ENCODE measurements at regions not wholly inside any gene's neighbourhood (a gene's known extent, or its start where the extent isn't known, plus 50 kb on each side); places are given as distances from the start of the nearest gene placed in this dataset.

- ATAC-seq: no peak
- Mint-ChIP-seq H3K4me1 (peaks cover 5% of the 10 kb centered on the region), H3K27ac (no peak overlapping the region), H3K36me3 (ENCODE audit: low read depth) (peaks cover 2% of the 10 kb centered on the region), H3K4me3 (no peak overlapping the region), H3K27me3 (peaks cover 67% of the 10 kb centered on the region)
- DNase-seq: no peak
- no peaks in the 10 kb centered on the region for H3K9me3 ChIP-seq (ENCODE audit: control insufficient read depth, low read length, poor library complexity, severe bottlenecking)
These were observed 159.4 kb downstream of the CD8B2 start for GRCh38 chr2:106646605-106647004.

- peaks cover 2% of the 10 kb centered on the region for H3K36me3 Mint-ChIP-seq (ENCODE audit: low read depth)
- no peaks in the 10 kb centered on the region for H3K9me3 ChIP-seq (ENCODE audit: control insufficient read depth, low read length, poor library complexity, severe bottlenecking)
- H3K27ac Mint-ChIP-seq: no peak overlapping the region
- no peak for DNase-seq
- H3K4me1 Mint-ChIP-seq: peaks cover 2% of the 10 kb centered on the region
- H3K4me3 Mint-ChIP-seq: no peak overlapping the region
- no peak for ATAC-seq
- peaks cover 83% of the 10 kb centered on the region for H3K27me3 Mint-ChIP-seq
These were observed 162.1 kb downstream of the CD8B2 start for GRCh38 chr2:106649306-106649705.

GRCh38 chr2:106653465-106653864 lies 166.3 kb downstream of the CD8B2 start:
- Mint-ChIP-seq H3K4me1 (no peaks in the 10 kb centered on the region), H3K27me3 (peaks cover 48% of the 10 kb centered on the region), H3K36me3 (ENCODE audit: low read depth) (peaks cover 2% of the 10 kb centered on the region), H3K27ac (no peak overlapping the region), H3K4me3 (no peak overlapping the region)
- DNase-seq: no peak
- H3K9me3 ChIP-seq (ENCODE audit: control insufficient read depth, low read length, poor library complexity, severe bottlenecking): no peaks in the 10 kb centered on the region
- no peak for ATAC-seq

GRCh38 chr2:106658616-106659015 lies 171.5 kb downstream of the CD8B2 start:
- peaks cover 1% of the 10 kb centered on the region for H3K27me3 Mint-ChIP-seq
- no peak for ATAC-seq
- no peak for DNase-seq
- H3K36me3 Mint-ChIP-seq (ENCODE audit: low read depth): no peaks in the 10 kb centered on the region
- H3K27ac Mint-ChIP-seq: no peak overlapping the region
- no peak overlapping the region for H3K4me3 Mint-ChIP-seq
- H3K9me3 ChIP-seq (ENCODE audit: control insufficient read depth, low read length, poor library complexity, severe bottlenecking): no peaks in the 10 kb centered on the region
- no peaks in the 10 kb centered on the region for H3K4me1 Mint-ChIP-seq

GRCh38 chr2:106664669-106665068 lies 177.5 kb downstream of the CD8B2 start:
- H3K4me3 Mint-ChIP-seq: no peak overlapping the region
- H3K36me3 Mint-ChIP-seq (ENCODE audit: low read depth): no peaks in the 10 kb centered on the region
- no peak for DNase-seq
- no peaks in the 10 kb centered on the region for H3K4me1 Mint-ChIP-seq
- no peaks in the 10 kb centered on the region for H3K9me3 ChIP-seq (ENCODE audit: control insufficient read depth, low read length, poor library complexity, severe bottlenecking)
- no peaks in the 10 kb centered on the region for H3K27me3 Mint-ChIP-seq
- no peak for ATAC-seq
- H3K27ac Mint-ChIP-seq: no peak overlapping the region

GRCh38 chr2:106667478-106668070 lies 180.4 kb downstream of the CD8B2 start:
- no peaks in the 10 kb centered on the region for H3K9me3 ChIP-seq (ENCODE audit: control insufficient read depth, low read length, poor library complexity, severe bottlenecking)
- H3K27me3 Mint-ChIP-seq: no peaks in the 10 kb centered on the region
- H3K36me3 Mint-ChIP-seq (ENCODE audit: low read depth): no peaks in the 10 kb centered on the region
- no peak overlapping the region for H3K27ac Mint-ChIP-seq
- H3K4me3 Mint-ChIP-seq: no peak overlapping the region
- no peak for DNase-seq
- ATAC-seq: no peak
- H3K4me1 Mint-ChIP-seq: no peaks in the 10 kb centered on the region

GRCh38 chr2:106685180-106685897 lies 198.2 kb downstream of the CD8B2 start:
- H3K9me3 ChIP-seq (ENCODE audit: control insufficient read depth, low read length, poor library complexity, severe bottlenecking): peaks cover 5% of the 10 kb centered on the region
- no peak overlapping the region for H3K4me3 Mint-ChIP-seq
- no peaks in the 10 kb centered on the region for H3K27me3 Mint-ChIP-seq
- no peak overlapping the region for H3K27ac Mint-ChIP-seq
- no peak for ATAC-seq
- no peaks in the 10 kb centered on the region for H3K4me1 Mint-ChIP-seq
- no peaks in the 10 kb centered on the region for H3K36me3 Mint-ChIP-seq (ENCODE audit: low read depth)
- DNase-seq: no peak

GRCh38 chr2:106686814-106687213 lies 199.2 kb downstream of the ST6GAL2 start:
- Mint-ChIP-seq H3K4me3 (no peak overlapping the region), H3K4me1 (no peaks in the 10 kb centered on the region)
- ATAC-seq: no peak

GRCh38 chr2:106694964-106695470 lies 190.9 kb downstream of the ST6GAL2 start:
- ATAC-seq (no peak), DNase-seq (no peak)
- Mint-ChIP-seq H3K27me3 (peaks cover 17% of the 10 kb centered on the region), H3K36me3 (ENCODE audit: low read depth) (no peaks in the 10 kb centered on the region), H3K27ac (no peak overlapping the region), H3K4me3 (no peak overlapping the region), H3K4me1 (no peaks in the 10 kb centered on the region)
- H3K9me3 ChIP-seq (ENCODE audit: control insufficient read depth, low read length, poor library complexity, severe bottlenecking): no peaks in the 10 kb centered on the region

More at GRCh38 chr2:106686814-106687213, 199.2 kb downstream of the ST6GAL2 start:
- Mint-ChIP-seq H3K27ac (no peak overlapping the region), H3K27me3 (no peaks in the 10 kb centered on the region), H3K36me3 (ENCODE audit: low read depth) (no peaks in the 10 kb centered on the region)
- H3K9me3 ChIP-seq (ENCODE audit: control insufficient read depth, low read length, poor library complexity, severe bottlenecking): peaks cover 5% of the 10 kb centered on the region
- no peak for DNase-seq

- ATAC-seq (no peak), DNase-seq (no peak)
- H3K4me3 Mint-ChIP-seq: no peak overlapping the region
- H3K4me1 Mint-ChIP-seq: no peaks in the 10 kb centered on the region
- H3K9me3 ChIP-seq (ENCODE audit: control insufficient read depth, low read length, poor library complexity, severe bottlenecking): no peaks in the 10 kb centered on the region
- H3K27ac Mint-ChIP-seq: no peak overlapping the region
- peaks cover 22% of the 10 kb centered on the region for H3K27me3 Mint-ChIP-seq
- no peaks in the 10 kb centered on the region for H3K36me3 Mint-ChIP-seq (ENCODE audit: low read depth)
These were observed 190.0 kb downstream of the ST6GAL2 start for GRCh38 chr2:106695919-106696318.

- Mint-ChIP-seq H3K27me3 (peaks cover 31% of the 10 kb centered on the region), H3K27ac (no peak overlapping the region), H3K4me3 (no peak overlapping the region), H3K36me3 (ENCODE audit: low read depth) (no peaks in the 10 kb centered on the region), H3K4me1 (no peaks in the 10 kb centered on the region)
- no peak for DNase-seq
- ATAC-seq: no peak
- no peaks in the 10 kb centered on the region for H3K9me3 ChIP-seq (ENCODE audit: control insufficient read depth, low read length, poor library complexity, severe bottlenecking)
These were observed 185.4 kb downstream of the ST6GAL2 start for GRCh38 chr2:106700616-106701015.

- H3K27me3 Mint-ChIP-seq: peaks cover 29% of the 10 kb centered on the region
- H3K27ac Mint-ChIP-seq: no peak overlapping the region
- H3K4me1 Mint-ChIP-seq: no peaks in the 10 kb centered on the region
- no peak for DNase-seq
- ATAC-seq: no peak
- H3K4me3 Mint-ChIP-seq: no peak overlapping the region
- H3K9me3 ChIP-seq (ENCODE audit: control insufficient read depth, low read length, poor library complexity, severe bottlenecking): no peaks in the 10 kb centered on the region
- H3K36me3 Mint-ChIP-seq (ENCODE audit: low read depth): no peaks in the 10 kb centered on the region
These were observed 184.6 kb downstream of the ST6GAL2 start for GRCh38 chr2:106701203-106702022.

- no peak overlapping the region for H3K4me3 Mint-ChIP-seq
- ATAC-seq (no peak), DNase-seq (no peak)
- H3K36me3 Mint-ChIP-seq (ENCODE audit: low read depth): no peaks in the 10 kb centered on the region
- no peak overlapping the region for H3K27ac Mint-ChIP-seq
- H3K27me3 Mint-ChIP-seq: peaks cover 25% of the 10 kb centered on the region
- H3K9me3 ChIP-seq (ENCODE audit: control insufficient read depth, low read length, poor library complexity, severe bottlenecking): no peaks in the 10 kb centered on the region
- H3K4me1 Mint-ChIP-seq: no peaks in the 10 kb centered on the region
These were observed 182.8 kb downstream of the ST6GAL2 start for GRCh38 chr2:106703161-106703560.
